ENCODE measurements at regions not wholly inside any gene's neighbourhood (a gene's known extent, or its start where the extent isn't known, plus 50 kb on each side); places are given as distances from the start of the nearest gene placed in this dataset.
"Not testable (repeated sequence)": the region's sequence is repeated elsewhere in the genome, so short reads cannot be mapped to it uniquely, and the experiment has no call there.

- no peak for DNase-seq
These were observed 175.7 kb upstream of the ZKSCAN2 start for GRCh38 chr16:25433388-25433787.

- no peak for DNase-seq
These were observed 173.8 kb upstream of the ZKSCAN2 start for GRCh38 chr16:25431472-25431871.

- DNase-seq: no peak
These were observed 169.2 kb upstream of the ZKSCAN2 start for GRCh38 chr16:25426829-25427228.

GRCh38 chr16:25419681-25420080 lies 162.0 kb upstream of the ZKSCAN2 start:
- no peak for DNase-seq

- DNase-seq: no peak
These were observed 161.5 kb upstream of the ZKSCAN2 start for GRCh38 chr16:25419153-25419552.

GRCh38 chr16:25416002-25416401 lies 158.4 kb upstream of the ZKSCAN2 start:
- no peak for DNase-seq

GRCh38 chr16:25413975-25414374 lies 156.3 kb upstream of the ZKSCAN2 start:
- no peak for DNase-seq

GRCh38 chr16:25413133-25413532 lies 155.5 kb upstream of the ZKSCAN2 start:
- DNase-seq: no peak

GRCh38 chr16:25411396-25412081 lies 153.9 kb upstream of the ZKSCAN2 start:
- DNase-seq: peak; percentile 5

GRCh38 chr16:25403852-25404251 lies 146.2 kb upstream of the ZKSCAN2 start:
- no peak for DNase-seq

- no peak for DNase-seq
These were observed 137.9 kb upstream of the ZKSCAN2 start for GRCh38 chr16:25395528-25395927.

- no peak for DNase-seq
These were observed 133.1 kb upstream of the ZKSCAN2 start for GRCh38 chr16:25390761-25391160.

- DNase-seq: no peak
These were observed 116.9 kb upstream of the ZKSCAN2 start for GRCh38 chr16:25374556-25374955.

- DNase-seq: no peak
These were observed 115.1 kb upstream of the ZKSCAN2 start for GRCh38 chr16:25372716-25373115.

GRCh38 chr16:25371342-25371741 lies 113.7 kb upstream of the ZKSCAN2 start:
- no peak for DNase-seq

- DNase-seq: no peak
These were observed 112.9 kb upstream of the ZKSCAN2 start for GRCh38 chr16:25370541-25370940.

- DNase-seq: no peak
These were observed 110.3 kb upstream of the ZKSCAN2 start for GRCh38 chr16:25367773-25368524.

GRCh38 chr16:25366078-25366477 lies 108.4 kb upstream of the ZKSCAN2 start:
- DNase-seq: no peak

GRCh38 chr16:25359516-25359915 lies 101.9 kb upstream of the ZKSCAN2 start:
- not testable (repeated sequence) for DNase-seq

GRCh38 chr16:25344006-25344405 lies 86.4 kb upstream of the ZKSCAN2 start:
- DNase-seq: no peak

GRCh38 chr16:25340973-25341372 lies 83.3 kb upstream of the ZKSCAN2 start:
- DNase-seq: no peak

GRCh38 chr16:25317732-25318316 lies 60.2 kb upstream of the ZKSCAN2 start:
- no peak for DNase-seq

- DNase-seq: no peak
These were observed 54.3 kb upstream of the ZKSCAN2 start for GRCh38 chr16:25311950-25312349.

- DNase-seq: no peak
These were observed 53.4 kb upstream of the ZKSCAN2 start for GRCh38 chr16:25311039-25311438.
